Kidney epithelial cell (primary cell): ENCODE measurements at regions not wholly inside any gene's neighbourhood (a gene's known extent, or its start where the extent isn't known, plus 50 kb on each side); places are given as distances from the start of the nearest gene placed in this dataset.

Source experiments
- DNase-seq: peaks from one replicate; pipeline ENCODE4 v3.0.0-alpha.2; 2010; ENCODE audit warnings: low read depth
- H3K27me3 ChIP-seq: 2 replicates; pipeline ENCODE4 v1.6.0; 2011; ENCODE audit warnings: low read length; ENCODE audit not compliant: control insufficient read depth, insufficient read depth
- H3K36me3 ChIP-seq: 2 replicates; pipeline ENCODE4 v1.5.1; 2011; ENCODE audit warnings: low read length; ENCODE audit not compliant: control insufficient read depth, insufficient read depth
- H3K4me3 ChIP-seq: 2 replicates; pipeline ENCODE4 v1.5.1; 2011; ENCODE audit warnings: low read depth, mild to moderate bottlenecking, control low read depth, low read length
- CTCF ChIP-seq: IDR thresholded peaks from 2 replicates; pipeline ENCODE4 v1.5.1; 2011; ENCODE audit warnings: mild to moderate bottlenecking, moderate library complexity, low read length, control low read depth, inconsistent platforms; ENCODE audit not compliant: insufficient read depth, poor library complexity, severe bottlenecking

- H3K4me3 ChIP-seq = no peak overlapping the region
- no peak for TF ChIP-seq CTCF
- no peak for DNase-seq
- H3K36me3 ChIP-seq = no peaks in the 10 kb centered on the region
- H3K27me3 ChIP-seq = no peaks in the 10 kb centered on the region
Measured at GRCh38 chr5:15027764-15028163, 156.2 kb upstream of the ANKH start.

DNA sequence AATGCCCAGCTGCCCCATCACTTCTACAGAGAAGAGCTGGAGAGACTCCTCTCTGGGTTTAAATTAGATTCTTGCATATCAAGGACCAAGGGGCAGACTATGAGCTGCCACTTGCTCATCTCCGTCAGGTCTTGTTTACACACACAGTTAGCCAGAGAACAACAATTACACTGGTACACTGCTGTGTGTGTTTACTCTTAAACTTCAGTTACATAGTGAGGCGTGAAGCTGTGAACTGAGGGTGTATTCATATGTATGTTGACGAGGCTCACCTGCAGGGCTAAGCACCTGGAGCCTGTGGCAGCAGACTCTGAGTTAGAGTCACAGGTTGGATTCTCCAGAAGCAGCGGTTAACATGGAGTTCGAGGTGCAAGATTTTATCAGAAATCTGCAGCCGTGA is 155.4 kb upstream of the ANKH start:
- H3K27me3 ChIP-seq = no peaks in the 10 kb centered on the region
- TF ChIP-seq CTCF = no peak
- no peak overlapping the region for H3K4me3 ChIP-seq
- H3K36me3 ChIP-seq = no peaks in the 10 kb centered on the region
- no peak for DNase-seq

DNA sequence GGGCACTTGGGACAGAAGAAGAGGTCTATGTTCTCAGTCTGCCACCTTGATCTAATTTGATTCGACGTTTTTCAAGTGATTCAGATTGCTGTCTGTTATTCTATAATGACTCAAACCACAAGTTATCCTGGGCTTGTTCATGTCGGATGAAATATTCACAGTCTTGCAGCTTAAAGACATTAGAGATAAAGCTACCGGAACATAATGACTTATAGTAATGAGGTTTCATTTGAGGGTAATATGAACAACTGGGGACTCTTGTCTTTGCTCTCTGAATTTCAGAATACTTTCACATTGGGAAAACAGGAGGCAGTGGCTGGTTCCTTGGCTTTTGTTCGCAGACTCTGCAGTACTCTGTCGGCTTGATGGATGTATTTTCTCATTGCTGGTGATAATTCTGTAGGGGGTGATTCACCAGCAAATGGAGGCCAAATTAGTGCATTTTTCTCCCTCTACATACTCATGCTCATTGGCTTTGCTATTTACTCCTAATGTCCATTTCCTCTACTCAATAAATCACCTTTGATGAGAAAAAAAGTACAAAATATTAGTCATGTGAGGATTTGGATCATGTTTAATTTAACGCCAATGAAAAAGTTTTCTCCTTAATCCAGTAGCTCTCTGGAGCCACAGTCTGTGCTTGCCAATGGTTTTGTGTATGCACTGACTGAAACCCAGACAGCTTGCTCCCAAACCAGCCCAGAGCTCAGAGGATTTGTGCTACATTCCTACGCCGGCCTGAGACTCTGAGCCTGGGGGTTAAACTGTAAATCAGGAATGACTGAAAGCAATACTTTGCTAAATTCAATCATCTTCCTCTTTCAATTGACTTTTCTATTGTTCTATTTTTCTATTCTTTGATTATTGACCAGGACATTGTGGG is 154.7 kb upstream of the ANKH start:
- TF ChIP-seq CTCF = no peak
- no peak overlapping the region for H3K4me3 ChIP-seq
- H3K27me3 ChIP-seq = no peaks in the 10 kb centered on the region
- H3K36me3 ChIP-seq = no peaks in the 10 kb centered on the region
- no peak for DNase-seq

DNA sequence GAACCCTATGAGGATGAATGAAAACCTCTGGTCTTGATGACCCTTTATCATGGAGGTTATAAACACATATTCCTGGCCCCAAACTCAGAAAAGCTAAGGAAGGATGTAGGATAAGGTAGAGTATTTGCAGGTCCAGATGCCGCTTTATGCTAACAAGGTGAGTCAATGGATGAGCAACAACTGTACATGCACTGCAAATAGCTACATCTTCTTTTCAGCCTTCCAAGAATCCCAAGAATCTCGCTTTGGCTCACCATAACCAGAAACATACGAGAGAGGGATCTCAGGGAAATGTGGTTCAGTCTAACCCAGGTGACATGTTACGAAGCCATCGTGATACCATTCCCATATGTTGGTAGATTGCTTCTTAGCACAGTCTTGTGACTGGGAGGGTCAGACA is 152.3 kb upstream of the ANKH start:
- Histone ChIP-seq H3K4me3 (no peak overlapping the region), H3K27me3 (no peaks in the 10 kb centered on the region), H3K36me3 (no peaks in the 10 kb centered on the region)
- no peak for DNase-seq
- no peak for TF ChIP-seq CTCF

DNA sequence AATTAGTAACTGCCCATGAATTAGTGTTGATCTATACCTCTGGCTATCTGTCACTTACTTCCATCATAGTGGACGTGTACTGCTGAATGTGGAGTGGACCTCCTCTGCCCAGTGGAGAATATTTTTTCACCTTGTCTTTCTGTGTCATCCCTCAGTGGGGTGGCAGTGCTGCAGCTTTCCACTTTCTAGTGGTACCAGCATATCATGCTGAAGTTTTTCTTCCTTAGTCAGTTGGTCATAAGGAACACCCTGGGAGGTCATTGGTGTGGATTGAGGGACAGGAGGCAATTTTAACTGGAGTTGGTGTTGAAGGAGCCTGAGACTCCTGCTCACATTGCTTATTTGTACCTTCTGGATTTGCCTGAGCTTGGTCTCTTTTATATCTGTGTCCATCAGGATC is 151.7 kb upstream of the ANKH start:
- Histone ChIP-seq H3K4me3 (no peak overlapping the region), H3K36me3 (no peaks in the 10 kb centered on the region), H3K27me3 (no peaks in the 10 kb centered on the region)
- DNase-seq = no peak
- no peak for TF ChIP-seq CTCF
